ENCODE measurements at regions not wholly inside any gene's neighbourhood (a gene's known extent, or its start where the extent isn't known, plus 50 kb on each side); places are given as distances from the start of the nearest gene placed in this dataset.

DNA sequence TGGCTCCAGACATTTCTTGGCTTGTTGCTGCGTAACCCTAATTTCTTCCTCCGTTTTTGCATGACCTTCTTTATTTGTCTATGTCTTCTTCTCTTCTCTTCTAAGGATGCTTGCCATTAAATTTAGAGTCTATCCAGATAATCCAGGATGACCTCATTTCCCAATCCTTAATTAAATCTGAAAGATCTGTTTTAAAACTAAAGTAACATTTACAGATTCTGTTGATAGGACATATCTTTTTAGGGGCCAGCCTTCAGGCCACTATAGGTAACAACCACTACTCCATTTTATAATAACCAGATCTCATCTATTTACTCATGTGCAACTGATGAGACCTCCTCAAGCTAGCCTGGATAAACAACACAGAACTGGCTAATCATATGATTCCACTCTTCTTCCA, 490.5 kb upstream of the SLC10A2 start:
- no peaks in the 10 kb centered on the region for H3K27me3 Mint-ChIP-seq
- H3K36me3 Mint-ChIP-seq = no peaks in the 10 kb centered on the region
- H3K4me1 Mint-ChIP-seq (ENCODE audit: low read depth) = no peaks in the 10 kb centered on the region
- H3K4me3 Mint-ChIP-seq = no peak overlapping the region
- peaks cover 6% of the 10 kb centered on the region for H3K9me3 Mint-ChIP-seq (ENCODE audit: low read depth)
- no peak overlapping the region for H3K27ac Mint-ChIP-seq

GRCh38 chr13:103547914-103548313, 481.7 kb upstream of the SLC10A2 start:
- Mint-ChIP-seq H3K9me3 (ENCODE audit: low read depth) (peaks cover 18% of the 10 kb centered on the region), H3K4me3 (no peak overlapping the region), H3K27ac (no peak overlapping the region)

GRCh38 chr13:103546271-103546670, 480.1 kb upstream of the SLC10A2 start:
- no peaks in the 10 kb centered on the region for H3K4me1 Mint-ChIP-seq (ENCODE audit: low read depth)
- peaks cover 27% of the 10 kb centered on the region for H3K9me3 Mint-ChIP-seq (ENCODE audit: low read depth)
- H3K27ac Mint-ChIP-seq = no peak overlapping the region
- no peaks in the 10 kb centered on the region for H3K36me3 Mint-ChIP-seq
- H3K27me3 Mint-ChIP-seq = no peaks in the 10 kb centered on the region
- H3K4me3 Mint-ChIP-seq = no peak overlapping the region

More at GRCh38 chr13:103547914-103548313, 481.7 kb upstream of the SLC10A2 start:
- H3K36me3 Mint-ChIP-seq = no peaks in the 10 kb centered on the region
- H3K4me1 Mint-ChIP-seq (ENCODE audit: low read depth) = no peaks in the 10 kb centered on the region
- H3K27me3 Mint-ChIP-seq = no peaks in the 10 kb centered on the region

- Mint-ChIP-seq H3K27ac (no peak overlapping the region), H3K4me1 (ENCODE audit: low read depth) (no peaks in the 10 kb centered on the region), H3K36me3 (no peaks in the 10 kb centered on the region), H3K9me3 (ENCODE audit: low read depth) (peaks cover 28% of the 10 kb centered on the region), H3K4me3 (no peak overlapping the region), H3K27me3 (no peaks in the 10 kb centered on the region)
Observed at GRCh38 chr13:103542648-103543047, 476.4 kb upstream of the SLC10A2 start.

DNA sequence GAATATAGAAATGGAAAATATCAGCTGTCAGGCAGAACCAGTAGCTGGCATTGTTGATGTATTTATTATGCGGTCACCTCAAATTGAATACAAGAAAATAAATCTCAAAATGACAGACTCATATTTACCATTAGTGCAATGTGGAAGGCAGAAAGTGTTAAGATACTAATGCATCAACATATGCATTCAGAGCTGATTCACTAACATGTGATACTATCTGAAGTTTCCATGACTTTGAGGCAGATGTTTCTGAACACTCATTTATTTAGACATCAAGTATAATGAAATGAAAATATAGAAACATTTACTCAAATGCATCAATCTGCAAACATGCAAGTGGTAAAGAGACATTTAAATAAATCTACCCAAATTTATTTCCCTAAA, 474.2 kb upstream of the SLC10A2 start:
- no peak overlapping the region for H3K4me3 Mint-ChIP-seq

DNA sequence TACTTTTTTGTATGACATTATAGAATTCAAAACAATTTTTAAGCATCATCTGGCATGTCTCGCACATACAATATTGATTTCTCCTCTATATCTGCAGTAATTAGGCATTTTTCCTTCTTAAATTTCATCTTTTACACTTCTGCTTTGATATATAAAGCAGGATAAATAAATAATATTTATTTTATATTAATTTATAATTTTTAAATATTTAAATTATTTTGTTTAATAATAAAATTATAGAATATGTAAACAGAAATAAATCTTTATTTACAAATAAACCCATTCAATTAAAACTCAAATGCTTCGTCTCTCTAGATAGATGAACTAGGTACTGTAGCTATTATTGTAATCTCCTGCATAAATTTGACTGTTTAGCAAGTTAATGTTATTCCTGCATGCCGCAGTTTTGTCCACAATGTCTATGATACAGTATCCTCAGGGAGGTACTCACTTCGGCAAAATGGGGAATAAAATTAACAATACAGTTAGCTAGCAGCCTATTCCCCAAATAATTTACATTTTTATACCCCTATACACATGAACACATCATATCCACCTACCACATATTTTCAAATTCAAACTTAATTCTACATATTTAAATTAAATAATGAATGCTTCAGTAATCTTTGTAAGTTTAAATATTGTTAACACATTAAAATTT, 473.6 kb upstream of the SLC10A2 start:
- Mint-ChIP-seq H3K36me3 (no peaks in the 10 kb centered on the region), H3K4me3 (no peak overlapping the region), H3K9me3 (ENCODE audit: low read depth) (peaks cover 24% of the 10 kb centered on the region), H3K27ac (no peak overlapping the region), H3K27me3 (no peaks in the 10 kb centered on the region), H3K4me1 (ENCODE audit: low read depth) (no peaks in the 10 kb centered on the region)

More for the DNA sequence above, 474.2 kb upstream of the SLC10A2 start:
- Mint-ChIP-seq H3K27ac (no peak overlapping the region), H3K4me1 (ENCODE audit: low read depth) (no peaks in the 10 kb centered on the region), H3K36me3 (no peaks in the 10 kb centered on the region), H3K9me3 (ENCODE audit: low read depth) (peaks cover 28% of the 10 kb centered on the region), H3K27me3 (no peaks in the 10 kb centered on the region)

DNA sequence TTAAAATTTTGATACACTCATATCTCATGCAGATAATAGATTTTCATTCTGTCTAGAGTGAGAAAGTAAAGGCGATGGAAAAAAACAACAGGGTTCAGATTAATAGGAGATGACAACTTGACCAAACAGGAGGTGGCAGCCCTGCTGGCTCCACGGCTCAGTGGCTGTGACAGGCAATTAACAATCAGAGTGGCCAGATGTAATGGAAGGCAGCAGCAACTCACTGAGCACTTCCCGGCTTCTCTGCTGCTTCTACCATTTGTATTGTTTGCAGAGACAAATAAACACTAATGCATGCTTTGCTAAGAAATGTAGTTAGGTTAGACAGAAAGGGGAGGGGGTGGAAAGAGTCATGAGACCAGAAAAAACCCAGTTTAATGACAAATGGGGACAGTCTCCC, 473.0 kb upstream of the SLC10A2 start:
- H3K27me3 Mint-ChIP-seq = no peaks in the 10 kb centered on the region
- no peaks in the 10 kb centered on the region for H3K36me3 Mint-ChIP-seq
- no peaks in the 10 kb centered on the region for H3K4me1 Mint-ChIP-seq (ENCODE audit: low read depth)
- H3K4me3 Mint-ChIP-seq = no peak overlapping the region
- H3K9me3 Mint-ChIP-seq (ENCODE audit: low read depth) = peaks cover 20% of the 10 kb centered on the region
- H3K27ac Mint-ChIP-seq = no peak overlapping the region

DNA sequence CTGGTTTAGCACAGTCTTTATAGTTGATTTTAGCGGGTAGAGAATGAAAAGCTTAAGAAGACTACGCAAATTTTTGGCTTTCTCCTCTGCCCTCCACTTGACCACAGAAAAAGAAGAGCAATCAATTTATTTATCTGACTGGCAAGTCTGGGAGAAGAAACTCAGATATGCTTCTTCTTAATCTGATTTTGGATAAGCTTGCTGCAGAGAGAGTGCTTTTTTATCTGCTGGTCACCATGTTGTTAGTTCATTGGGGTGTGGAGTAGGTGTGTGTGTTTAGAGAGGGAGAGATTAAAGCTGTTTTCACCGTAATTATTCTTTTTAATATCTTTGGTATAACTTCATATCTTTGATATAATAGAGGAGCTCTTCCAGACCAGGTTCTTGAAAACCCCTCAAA, 471.4 kb upstream of the SLC10A2 start:
- H3K27me3 Mint-ChIP-seq = no peaks in the 10 kb centered on the region
- H3K4me1 Mint-ChIP-seq (ENCODE audit: low read depth) = no peaks in the 10 kb centered on the region
- no peak overlapping the region for H3K4me3 Mint-ChIP-seq
- H3K36me3 Mint-ChIP-seq = no peaks in the 10 kb centered on the region
- H3K27ac Mint-ChIP-seq = no peak overlapping the region
- peaks cover 7% of the 10 kb centered on the region for H3K9me3 Mint-ChIP-seq (ENCODE audit: low read depth)

GRCh38 chr13:103531278-103531677, 465.1 kb upstream of the SLC10A2 start:
- no peak overlapping the region for H3K27ac Mint-ChIP-seq
- H3K4me1 Mint-ChIP-seq (ENCODE audit: low read depth) = no peaks in the 10 kb centered on the region
- H3K36me3 Mint-ChIP-seq = no peaks in the 10 kb centered on the region
- H3K4me3 Mint-ChIP-seq = no peak overlapping the region
- no peaks in the 10 kb centered on the region for H3K27me3 Mint-ChIP-seq
- no peaks in the 10 kb centered on the region for H3K9me3 Mint-ChIP-seq (ENCODE audit: low read depth)

DNA sequence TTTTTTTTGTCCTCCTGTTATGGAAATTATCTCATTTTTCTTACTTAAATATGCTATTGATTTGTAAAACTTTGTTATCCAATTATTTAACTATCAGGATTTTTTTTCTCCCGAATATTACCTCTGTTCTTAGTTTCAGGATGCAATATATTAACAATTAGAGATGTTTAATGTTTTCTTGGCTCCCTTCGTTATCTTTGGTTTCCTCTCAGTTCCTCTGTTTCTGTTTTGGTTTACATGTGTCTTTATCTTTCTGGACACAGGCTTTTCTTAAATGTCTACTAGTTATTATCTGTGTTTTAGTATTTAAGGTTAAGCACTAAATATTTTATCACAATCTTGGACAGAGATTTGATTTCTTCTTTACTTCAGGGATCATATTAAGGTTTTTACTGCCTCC, 462.2 kb upstream of the SLC10A2 start:
- H3K4me1 Mint-ChIP-seq (ENCODE audit: low read depth) = no peaks in the 10 kb centered on the region

GRCh38 chr13:103525530-103525929, 459.3 kb upstream of the SLC10A2 start:
- no peaks in the 10 kb centered on the region for H3K36me3 Mint-ChIP-seq
- no peaks in the 10 kb centered on the region for H3K4me1 Mint-ChIP-seq (ENCODE audit: low read depth)
- no peaks in the 10 kb centered on the region for H3K27me3 Mint-ChIP-seq

More for the DNA sequence above, 462.2 kb upstream of the SLC10A2 start:
- H3K9me3 Mint-ChIP-seq (ENCODE audit: low read depth) = no peaks in the 10 kb centered on the region
- H3K27me3 Mint-ChIP-seq = no peaks in the 10 kb centered on the region
- H3K36me3 Mint-ChIP-seq = no peaks in the 10 kb centered on the region
- no peak overlapping the region for H3K4me3 Mint-ChIP-seq
- H3K27ac Mint-ChIP-seq = no peak overlapping the region

GRCh38 chr13:103523858-103524257, 457.6 kb upstream of the SLC10A2 start:
- no peaks in the 10 kb centered on the region for H3K27me3 Mint-ChIP-seq
- no peaks in the 10 kb centered on the region for H3K4me1 Mint-ChIP-seq (ENCODE audit: low read depth)
- no peaks in the 10 kb centered on the region for H3K36me3 Mint-ChIP-seq
- no peaks in the 10 kb centered on the region for H3K9me3 Mint-ChIP-seq (ENCODE audit: low read depth)
- no peak overlapping the region for H3K27ac Mint-ChIP-seq
- no peak overlapping the region for H3K4me3 Mint-ChIP-seq

More at GRCh38 chr13:103525530-103525929, 459.3 kb upstream of the SLC10A2 start:
- Mint-ChIP-seq H3K9me3 (ENCODE audit: low read depth) (no peaks in the 10 kb centered on the region), H3K27ac (no peak overlapping the region), H3K4me3 (no peak overlapping the region)

GRCh38 chr13:103521532-103521931, 455.3 kb upstream of the SLC10A2 start:
- Mint-ChIP-seq H3K27me3 (no peaks in the 10 kb centered on the region), H3K4me1 (ENCODE audit: low read depth) (no peaks in the 10 kb centered on the region), H3K27ac (no peak overlapping the region), H3K4me3 (no peak overlapping the region), H3K36me3 (no peaks in the 10 kb centered on the region), H3K9me3 (ENCODE audit: low read depth) (no peaks in the 10 kb centered on the region)

GRCh38 chr13:103517768-103518102, 451.5 kb upstream of the SLC10A2 start:
- Mint-ChIP-seq H3K4me3 (no peak overlapping the region), H3K4me1 (ENCODE audit: low read depth) (no peaks in the 10 kb centered on the region), H3K36me3 (no peaks in the 10 kb centered on the region)

GRCh38 chr13:103517066-103517767, 451.0 kb upstream of the SLC10A2 start:
- Mint-ChIP-seq H3K4me3 (no peak overlapping the region), H3K36me3 (no peaks in the 10 kb centered on the region), H3K27ac (no peak overlapping the region), H3K9me3 (ENCODE audit: low read depth) (no peaks in the 10 kb centered on the region), H3K27me3 (no peaks in the 10 kb centered on the region), H3K4me1 (ENCODE audit: low read depth) (no peaks in the 10 kb centered on the region)

More at GRCh38 chr13:103517768-103518102, 451.5 kb upstream of the SLC10A2 start:
- Mint-ChIP-seq H3K9me3 (ENCODE audit: low read depth) (no peaks in the 10 kb centered on the region), H3K27ac (no peak overlapping the region), H3K27me3 (no peaks in the 10 kb centered on the region)
